HG02610 (cell line): ENCODE measurements at regions not wholly inside any gene's neighbourhood (a gene's known extent, or its start where the extent isn't known, plus 50 kb on each side); places are given as distances from the start of the nearest gene placed in this dataset.

Source experiments
- ATAC-seq: cut with Tn5 transposase; IDR thresholded peaks from one replicate; pipeline ENCODE4 v1.9.1; 2021; ENCODE audit warnings: mild to moderate bottlenecking, moderate library complexity; ENCODE audit not compliant: unreplicated experiment

- no peak for ATAC-seq
Observed at GRCh38 chr12:114742363-114742762, 58.4 kb upstream of the TBX3 start.

DNA sequence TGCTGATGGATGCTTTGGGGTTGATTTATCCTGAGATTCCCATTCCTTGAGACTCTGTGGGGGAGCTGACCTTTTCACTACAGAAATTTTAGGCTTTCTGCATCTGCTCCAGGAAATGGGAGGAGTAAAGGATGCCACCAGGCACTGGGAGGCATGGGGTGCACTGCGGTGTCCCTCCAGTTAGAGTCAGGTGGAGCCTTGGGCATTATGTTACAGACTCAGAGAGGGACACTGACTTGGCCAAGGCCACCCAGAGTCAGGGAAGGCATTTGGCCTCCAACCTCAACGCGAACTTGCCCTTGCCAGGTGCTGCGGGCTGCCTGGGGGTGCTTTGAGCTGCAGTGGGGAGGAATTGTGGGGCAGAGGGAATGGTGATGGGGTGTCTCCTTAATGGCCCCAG lies 58.0 kb upstream of the TBX3 start:
- ATAC-seq: no peak

GRCh38 chr12:114740448-114740847 lies 56.5 kb upstream of the TBX3 start:
- no peak for ATAC-seq

GRCh38 chr12:114738460-114739184 lies 54.6 kb upstream of the TBX3 start:
- ATAC-seq: no peak

DNA sequence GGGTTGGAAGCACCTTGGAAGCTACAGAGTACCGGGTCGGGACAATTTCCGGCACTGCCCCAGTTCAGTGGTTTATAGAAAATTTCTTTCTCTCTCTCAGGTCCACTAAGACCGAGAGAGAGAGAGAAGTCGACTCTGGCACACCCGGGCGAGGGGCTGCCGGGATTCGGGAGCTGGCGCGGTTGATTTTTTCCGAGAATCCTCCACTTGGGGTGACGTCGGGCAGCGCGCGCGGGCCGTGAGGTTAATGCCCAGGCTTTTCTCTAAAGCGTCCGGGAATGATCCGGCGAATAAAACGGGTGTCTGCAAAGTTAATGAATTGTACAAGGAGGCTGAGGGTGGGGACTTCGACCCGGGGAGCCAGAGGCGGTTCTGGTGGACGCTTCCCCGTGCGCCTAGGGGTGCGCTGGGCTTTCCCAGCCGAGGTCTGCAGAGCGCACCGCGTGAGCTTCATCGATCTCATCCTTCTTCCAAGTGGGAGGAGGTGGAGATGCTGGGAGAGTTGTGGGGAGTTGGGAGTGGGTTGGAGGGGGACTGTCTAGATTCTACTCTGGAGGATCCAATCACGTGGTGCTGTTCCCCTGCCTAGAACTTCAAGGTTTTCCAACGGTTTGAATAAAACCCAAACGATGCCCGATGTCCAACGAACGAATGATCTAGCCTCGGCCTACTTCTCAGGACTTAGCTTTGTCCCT lies 51.9 kb upstream of the TBX3 start:
- no peak for ATAC-seq

- no peak for ATAC-seq
Observed at GRCh38 chr12:114735011-114735410, 51.0 kb upstream of the TBX3 start.

- ATAC-seq: no peak
Observed at GRCh38 chr12:114733919-114734318, 49.9 kb upstream of the TBX3 start.
